ENCODE measurements at regions not wholly inside any gene's neighbourhood (a gene's known extent, or its start where the extent isn't known, plus 50 kb on each side); places are given as distances from the start of the nearest gene placed in this dataset.

DNA sequence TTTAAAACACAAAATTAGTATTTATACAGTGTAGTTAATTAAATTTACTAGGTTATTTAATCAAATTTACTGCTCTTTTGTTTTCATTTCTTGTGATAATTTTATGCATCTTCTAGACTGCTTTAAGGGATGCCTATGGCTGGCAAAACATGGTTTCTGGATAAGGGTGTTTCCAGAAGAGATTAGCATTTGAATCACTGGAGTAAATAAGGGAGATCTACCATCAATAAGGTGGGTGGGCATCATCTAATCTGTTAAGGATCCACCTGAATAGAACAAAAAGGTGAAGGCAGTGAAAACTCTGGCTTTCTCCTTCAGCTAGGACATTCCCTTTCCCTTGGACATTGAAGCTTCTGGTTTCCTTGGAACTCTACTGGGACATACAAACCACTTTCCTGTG is 146.2 kb upstream of the LAMA2 start:
- TF ChIP-seq POLR2AphosphoS5 (IDR thresholded peaks at IDR 0.05), result no peak
- TF ChIP-seq, protein P1, sequence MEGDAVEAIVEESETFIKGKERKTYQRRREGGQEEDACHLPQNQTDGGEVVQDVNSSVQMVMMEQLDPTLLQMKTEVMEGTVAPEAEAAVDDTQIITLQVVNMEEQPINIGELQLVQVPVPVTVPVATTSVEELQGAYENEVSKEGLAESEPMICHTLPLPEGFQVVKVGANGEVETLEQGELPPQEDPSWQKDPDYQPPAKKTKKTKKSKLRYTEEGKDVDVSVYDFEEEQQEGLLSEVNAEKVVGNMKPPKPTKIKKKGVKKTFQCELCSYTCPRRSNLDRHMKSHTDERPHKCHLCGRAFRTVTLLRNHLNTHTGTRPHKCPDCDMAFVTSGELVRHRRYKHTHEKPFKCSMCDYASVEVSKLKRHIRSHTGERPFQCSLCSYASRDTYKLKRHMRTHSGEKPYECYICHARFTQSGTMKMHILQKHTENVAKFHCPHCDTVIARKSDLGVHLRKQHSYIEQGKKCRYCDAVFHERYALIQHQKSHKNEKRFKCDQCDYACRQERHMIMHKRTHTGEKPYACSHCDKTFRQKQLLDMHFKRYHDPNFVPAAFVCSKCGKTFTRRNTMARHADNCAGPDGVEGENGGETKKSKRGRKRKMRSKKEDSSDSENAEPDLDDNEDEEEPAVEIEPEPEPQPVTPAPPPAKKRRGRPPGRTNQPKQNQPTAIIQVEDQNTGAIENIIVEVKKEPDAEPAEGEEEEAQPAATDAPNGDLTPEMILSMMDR (IDR thresholded peaks at IDR 0.05), result no peak
- no peak for TF ChIP-seq POLR2A (IDR thresholded peaks at IDR 0.05)
- TF ChIP-seq EP300 (IDR thresholded peaks at IDR 0.05), result no peak
